GM11168 (cell line): ENCODE measurements at regions not wholly inside any gene's neighbourhood (a gene's known extent, or its start where the extent isn't known, plus 50 kb on each side); places are given as distances from the start of the nearest gene placed in this dataset.

ENCODE experiments used
- in situ Hi-C: fragments of 300-500 bp; cut with MboI; formaldehyde crosslinking; loops from one replicate; pipeline ENCODE4 v1.12.0; 2022; ENCODE audit warnings: low sequenced_read_pairs; ENCODE audit not compliant: unreplicated experiment

DNA sequence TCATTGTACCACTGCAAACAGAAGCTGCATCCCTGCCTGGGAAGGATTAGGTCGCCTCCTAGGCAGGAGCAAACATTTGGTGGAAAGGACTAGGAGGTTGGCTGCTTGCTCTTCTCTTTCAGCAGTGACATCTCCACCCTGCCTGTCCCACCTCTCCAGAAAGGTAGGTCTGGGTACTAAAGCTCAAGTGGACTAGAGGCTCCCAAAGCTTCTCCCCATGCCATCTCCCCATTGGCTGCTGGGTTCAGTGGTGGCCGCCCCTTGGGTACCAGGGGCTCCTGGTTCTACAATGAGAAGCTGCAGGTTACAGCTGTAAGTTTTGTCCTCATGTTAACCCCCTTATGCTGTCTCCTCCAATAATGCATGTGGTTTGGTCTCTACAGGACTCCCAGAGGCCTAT lies 180.7 kb upstream of the MKI67 start:
- in situ Hi-C loops = no loop called here

DNA sequence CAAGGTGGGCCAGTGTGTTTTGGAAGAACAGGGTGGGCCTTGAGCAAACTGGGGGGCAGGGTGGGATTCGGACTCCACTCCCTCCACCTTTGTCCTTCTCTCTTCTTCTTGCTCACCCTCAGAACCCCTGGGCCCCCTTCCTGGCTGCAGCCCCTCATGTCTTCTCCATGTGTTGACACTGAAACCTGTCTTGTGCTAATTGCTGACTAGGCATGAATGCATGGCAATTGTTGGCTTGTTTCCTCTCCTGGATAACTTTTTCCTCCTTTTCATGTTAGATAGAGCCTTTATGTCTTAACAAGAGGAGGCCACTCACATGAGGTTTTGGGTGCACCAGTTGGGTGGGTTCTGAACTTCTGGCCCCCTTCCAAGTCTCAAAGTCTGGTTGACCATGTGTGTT lies 181.6 kb upstream of the MKI67 start:
- in situ Hi-C loops = no loop called here

DNA sequence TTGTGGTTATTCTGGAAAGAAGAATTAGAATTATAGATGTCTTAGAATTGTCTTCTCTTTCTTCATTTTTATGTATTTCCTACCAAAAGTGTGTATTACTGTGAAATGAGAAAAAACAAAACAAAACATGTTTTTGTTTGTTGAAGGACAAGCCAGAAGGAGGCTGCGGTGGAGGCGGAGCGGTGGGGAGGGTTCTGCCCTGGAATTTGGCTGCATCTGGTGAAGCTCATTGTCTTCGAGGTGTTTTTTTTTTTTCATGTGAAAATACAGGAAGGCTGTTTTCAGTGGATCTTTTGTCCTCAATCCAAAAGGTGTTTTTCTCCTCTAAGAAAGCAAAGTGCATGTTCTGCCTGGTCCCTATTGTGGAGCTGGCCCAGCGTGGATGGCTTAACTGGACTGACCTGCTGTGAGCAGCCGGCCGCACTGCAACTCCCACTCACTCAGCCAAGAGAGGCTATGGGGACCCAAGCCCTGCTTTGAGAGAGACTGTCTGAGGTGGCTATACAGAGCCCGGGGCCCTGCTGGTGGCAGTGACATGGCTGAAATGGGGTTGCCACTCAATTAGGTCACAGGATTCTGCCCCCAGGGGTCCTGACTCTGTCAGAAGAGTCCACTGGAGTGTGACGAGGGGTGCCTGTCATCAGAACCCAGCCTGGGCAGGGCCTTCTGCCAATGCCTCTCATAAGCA lies 184.9 kb upstream of the MKI67 start:
- in situ Hi-C loops = no loop called here

GRCh38 chr10:128312250-128312649 lies 186.0 kb upstream of the MKI67 start:
- in situ Hi-C loops = no loop called here

DNA sequence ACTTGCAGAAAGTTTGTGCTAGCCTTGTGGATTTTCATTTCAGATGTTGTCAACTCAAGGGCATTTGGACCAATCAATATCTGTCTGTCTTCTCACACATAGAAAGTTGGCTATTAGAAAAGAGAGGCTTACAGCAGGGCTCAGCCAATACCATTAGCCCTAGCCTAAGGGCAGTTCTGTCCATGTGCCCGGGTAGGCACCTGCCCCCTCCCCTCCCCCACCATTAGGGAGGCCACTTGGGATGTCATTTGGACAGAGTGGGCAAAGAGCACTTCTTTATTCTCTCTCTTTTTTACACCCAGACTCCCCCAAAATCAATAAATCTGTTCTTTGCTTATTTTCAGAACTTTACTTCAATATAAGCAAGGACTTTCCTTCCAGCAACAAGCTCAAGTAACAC lies 188.5 kb upstream of the MKI67 start:
- in situ Hi-C loops = no loop called here

GRCh38 chr10:128316121-128316726 lies 190.0 kb upstream of the MKI67 start:
- in situ Hi-C loops = no loop called here

DNA sequence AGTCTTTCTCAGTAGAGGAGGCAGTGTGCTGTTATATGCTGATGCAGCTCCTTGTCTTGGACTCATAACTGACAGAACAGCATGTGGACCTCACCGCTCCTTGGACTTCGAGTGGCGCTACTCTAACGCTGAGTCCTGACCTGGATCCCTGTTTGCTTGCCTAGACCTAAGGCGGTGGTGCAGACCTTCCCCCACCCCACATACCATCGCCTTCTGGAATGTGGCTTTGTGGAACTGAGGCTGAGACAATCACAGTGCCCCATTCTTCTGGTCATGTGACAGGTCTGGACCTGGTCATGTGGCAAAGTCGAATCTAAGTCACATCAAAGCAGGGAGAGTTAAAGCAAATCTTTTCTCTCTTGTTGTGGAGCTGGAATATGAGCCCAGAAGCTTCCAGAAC lies 190.7 kb upstream of the MKI67 start:
- in situ Hi-C loops = no loop called here

GRCh38 chr10:128318366-128318765 lies 192.1 kb upstream of the MKI67 start:
- in situ Hi-C loops = no loop called here

GRCh38 chr10:128318913-128319312 lies 192.7 kb upstream of the MKI67 start:
- in situ Hi-C loops = no loop called here

DNA sequence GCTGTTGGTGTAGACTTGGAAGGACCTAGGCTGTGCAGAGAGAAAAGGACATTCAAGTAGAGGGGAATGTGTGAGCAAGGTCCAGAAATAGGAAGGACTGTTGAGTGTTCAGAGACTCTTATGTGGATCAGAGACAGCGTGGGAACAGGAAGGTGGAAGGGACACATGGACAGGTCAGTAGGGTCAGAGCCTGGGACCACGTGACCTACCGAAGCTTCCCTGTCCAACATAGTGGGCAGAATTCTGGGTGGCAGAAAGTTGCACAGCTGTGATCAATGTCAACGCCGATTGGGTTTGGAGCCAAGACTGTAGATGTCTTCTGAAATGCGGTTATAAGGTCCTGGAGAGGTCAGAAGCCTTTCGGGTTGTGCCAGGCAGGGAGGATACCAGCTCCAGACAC lies 195.9 kb upstream of the MKI67 start:
- in situ Hi-C loops = no loop called here

DNA sequence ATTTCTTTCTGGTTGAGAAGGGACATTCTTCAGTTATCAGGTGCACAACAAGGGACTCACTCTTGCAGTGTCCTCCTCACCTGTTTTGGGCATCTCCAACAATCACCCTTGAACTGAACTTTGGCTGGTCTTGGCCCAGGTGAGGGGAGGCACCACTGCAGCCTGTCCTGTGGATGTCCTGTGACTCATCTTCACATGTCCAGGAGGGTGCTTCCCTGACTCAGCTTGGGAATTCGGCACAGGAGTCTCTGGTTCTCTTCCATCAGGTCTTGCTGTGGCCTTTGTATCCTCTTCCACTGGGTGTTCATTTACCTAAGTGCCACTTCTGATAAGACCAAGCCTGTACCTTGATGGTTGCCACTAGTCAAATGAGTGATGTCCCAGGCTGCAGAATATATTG lies 196.7 kb upstream of the MKI67 start:
- in situ Hi-C loops = no loop called here

DNA sequence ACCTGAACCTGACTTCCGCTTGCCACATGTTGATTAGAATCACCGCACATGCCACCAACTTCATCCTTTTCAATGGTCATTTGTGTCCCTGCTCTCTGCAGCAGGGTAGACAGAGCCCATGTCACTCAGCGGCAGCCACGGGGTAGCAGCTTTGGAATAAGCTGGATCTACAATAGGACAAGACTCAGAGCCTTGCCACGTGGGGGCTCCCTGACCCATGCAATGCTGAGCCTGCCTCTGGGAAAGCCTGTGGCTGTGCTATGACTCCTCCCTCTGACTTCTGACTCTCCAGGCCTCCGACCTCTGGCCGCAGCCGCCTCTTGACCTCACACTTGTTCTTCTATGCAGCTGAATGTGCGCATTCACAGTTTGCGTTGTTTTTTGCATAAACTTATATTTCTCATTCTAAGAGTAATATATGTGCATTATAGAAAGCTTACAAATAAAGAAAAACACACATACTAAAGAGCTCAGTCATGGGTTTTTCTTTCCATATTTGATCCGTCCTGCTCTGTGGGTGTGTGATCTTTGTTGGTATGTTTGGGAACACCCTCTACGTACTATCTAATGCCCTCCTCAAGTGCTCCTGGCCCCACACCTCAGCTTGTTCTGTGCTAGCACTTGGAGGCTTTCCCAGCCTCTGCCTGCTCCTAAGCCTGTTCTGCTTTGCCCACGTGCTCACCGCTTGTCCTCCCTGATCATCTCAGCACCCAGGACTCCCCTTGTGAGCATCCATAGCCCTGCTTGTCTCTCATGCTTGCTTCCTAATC lies 198.0 kb upstream of the MKI67 start:
- in situ Hi-C loops = no loop called here

GRCh38 chr10:128325788-128326187 lies 199.6 kb upstream of the MKI67 start:
- in situ Hi-C loops = no loop called here

- in situ Hi-C loops = no loop called here
Observed at GRCh38 chr10:128326251-128326650, 200.0 kb upstream of the MKI67 start.

- in situ Hi-C loops = no loop called here
Observed at GRCh38 chr10:128326851-128327250, 200.6 kb upstream of the MKI67 start.

DNA sequence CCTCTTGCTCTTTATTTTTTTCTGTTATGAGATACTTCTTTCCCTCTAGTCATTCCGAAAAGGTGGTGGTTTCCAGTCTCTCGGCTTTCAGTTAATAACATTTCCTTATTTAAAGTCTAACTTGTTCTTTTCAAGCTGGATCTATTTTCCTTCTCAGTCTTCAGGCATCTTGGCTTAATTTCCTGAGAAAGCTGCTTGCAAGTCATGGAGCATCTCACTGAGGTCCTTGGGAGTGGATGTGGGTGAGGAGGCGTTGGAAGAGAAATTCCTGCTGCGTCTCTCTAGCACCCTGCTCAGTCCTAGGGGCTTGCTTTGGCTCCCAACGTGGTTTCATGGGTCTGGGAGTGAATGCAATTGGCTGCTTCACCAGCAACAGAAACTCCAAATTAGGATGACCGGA lies 210.2 kb upstream of the MKI67 start:
- in situ Hi-C loops = no loop called here

- in situ Hi-C loops = no loop called here
Observed at GRCh38 chr10:128337860-128338378, 211.7 kb upstream of the MKI67 start.

DNA sequence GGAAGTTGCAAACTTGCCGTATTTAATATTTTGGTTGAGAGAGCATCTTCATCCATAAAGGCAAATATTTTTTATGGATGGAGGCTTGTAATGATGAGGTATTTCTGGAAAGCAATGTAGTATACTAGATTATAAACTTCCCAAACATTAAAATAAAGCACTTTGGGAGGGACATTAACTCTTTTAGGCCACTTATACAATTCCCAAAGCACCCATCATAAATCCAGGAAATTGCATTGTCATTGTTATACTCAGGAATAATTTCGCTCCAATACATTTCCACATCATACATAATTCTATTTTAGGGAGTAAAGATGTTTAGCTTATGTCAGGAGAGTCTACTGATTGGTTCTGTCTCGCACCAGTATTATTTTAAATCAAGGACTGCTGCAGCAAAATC lies 212.7 kb upstream of the MKI67 start:
- in situ Hi-C loops = no loop called here

DNA sequence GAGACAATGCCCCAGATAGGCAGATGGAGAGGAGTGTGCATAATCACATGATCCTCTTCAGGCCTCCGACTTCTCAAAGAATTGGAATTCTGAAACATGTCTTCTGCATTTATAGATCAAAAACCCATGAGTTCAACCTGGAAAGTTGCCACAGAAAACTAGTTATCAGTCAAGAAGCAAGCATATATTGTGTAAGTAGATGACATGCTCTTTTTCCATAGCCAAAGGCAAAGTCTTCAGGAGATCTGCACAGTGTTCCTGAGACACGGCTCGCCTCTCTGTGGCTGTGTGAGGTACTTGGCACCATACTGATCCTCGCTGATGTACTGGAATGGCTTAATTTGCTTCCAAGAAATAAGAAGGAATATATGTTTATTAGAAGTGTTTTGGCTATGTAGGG lies 213.5 kb upstream of the MKI67 start:
- in situ Hi-C loops = no loop called here

DNA sequence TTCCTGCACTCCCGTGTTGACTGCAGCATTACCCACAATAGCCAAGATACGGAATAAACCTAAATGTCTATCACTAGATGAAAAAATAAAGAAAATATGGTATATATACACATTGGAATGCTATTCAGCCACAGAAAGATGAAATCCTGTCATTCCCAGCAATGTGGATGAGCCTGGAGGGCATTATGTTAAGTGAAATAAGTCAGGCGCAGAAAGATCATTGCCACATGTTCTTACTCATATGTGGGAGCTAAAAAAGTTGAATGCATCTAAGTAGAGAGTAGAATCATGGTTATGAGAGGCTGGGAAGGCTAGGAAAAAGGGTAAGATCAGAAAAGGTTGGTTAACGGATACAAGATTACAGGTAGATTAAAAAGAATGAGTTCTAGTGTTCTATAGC lies 219.1 kb upstream of the MKI67 start:
- in situ Hi-C loops = no loop called here

- in situ Hi-C loops = no loop called here
Observed at GRCh38 chr10:128360783-128361182, 234.6 kb upstream of the MKI67 start.
